Effector memory CD8-positive, alpha-beta T cell (primary cell): ENCODE measurements at regions not wholly inside any gene's neighbourhood (a gene's known extent, or its start where the extent isn't known, plus 50 kb on each side); places are given as distances from the start of the nearest gene placed in this dataset.
A peak's percentile ranks its signal among the peaks of the same experiment; 100 is the strongest.
"Not testable (repeated sequence)": the region's sequence is repeated elsewhere in the genome, so short reads cannot be mapped to it uniquely, and the experiment has no call there.

Source experiments
- ATAC-seq: fragments of 150-1000 bp; cut with Tn5 transposase; replicated peaks from 2 replicates; pipeline ENCODE4 v1.10.0; 2021; ENCODE audit warnings: mild to moderate bottlenecking, moderate library complexity
- DNase-seq, 3 experiments: peaks; one replicate each; pipeline ENCODE4 v3.0.0; 2021
- H3K27ac Mint-ChIP-seq, 2 donors: one replicate each; pipeline ENCODE4 v1.8.0; 2022; ENCODE audit warnings: mild to moderate bottlenecking in 2 of 2, mixed read lengths in 2 of 2, moderate library complexity in 2 of 2
- H3K27me3 Mint-ChIP-seq, 2 donors: one replicate each; pipeline ENCODE4 v1.8.0; 2022; ENCODE audit warnings: mixed read lengths in 2 of 2
- H3K36me3 Mint-ChIP-seq: one replicate; pipeline ENCODE4 v1.8.0; 2022; ENCODE audit warnings: mild to moderate bottlenecking, moderate library complexity, mixed read lengths; ENCODE audit not compliant: insufficient read depth
- H3K4me1 Mint-ChIP-seq, 2 donors: one replicate each; pipeline ENCODE4 v1.8.0; 2022; ENCODE audit warnings: low read depth in 2 of 2, mixed read lengths in 2 of 2
- H3K4me3 Mint-ChIP-seq, 2 donors: one replicate each; pipeline ENCODE4 v1.8.0; 2022; ENCODE audit warnings: mild to moderate bottlenecking in 2 of 2, mixed read lengths in 2 of 2, moderate library complexity in 2 of 2
- H3K9me3 Mint-ChIP-seq, 2 donors: one replicate each; pipeline ENCODE4 v1.8.0; 2022; ENCODE audit warnings: mixed read lengths in 2 of 2

DNA sequence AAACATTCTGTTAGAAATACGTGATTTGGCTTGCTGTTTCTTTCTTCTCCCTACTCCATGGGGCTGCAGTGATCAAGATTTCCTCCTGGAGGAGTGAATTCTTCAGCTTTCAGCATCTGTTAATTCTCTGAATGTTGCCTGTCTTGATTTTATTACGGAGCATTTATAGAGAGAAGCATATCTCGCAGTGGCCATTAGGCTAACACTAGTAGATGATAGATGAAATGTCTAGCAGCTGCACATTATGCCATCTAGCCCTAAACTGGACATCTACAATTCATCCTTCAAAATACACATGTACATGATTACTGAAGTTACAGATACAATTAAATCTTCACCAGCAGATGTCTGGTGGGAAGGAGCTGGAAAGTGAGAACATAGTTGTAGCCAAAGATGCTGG lies 769.8 kb upstream of the NECTIN3 start:
- H3K36me3 Mint-ChIP-seq = no peaks in the 10 kb centered on the region
- H3K27me3 Mint-ChIP-seq = no peaks in the 10 kb centered on the region
- H3K9me3 Mint-ChIP-seq = no peaks in the 10 kb centered on the region
- peaks cover 3% of the 10 kb centered on the region in 2 donors for H3K4me1 Mint-ChIP-seq
- H3K27ac Mint-ChIP-seq = no peak overlapping the region
- DNase-seq (no peak), ATAC-seq (no peak)
- H3K4me3 Mint-ChIP-seq = no peak overlapping the region

DNA sequence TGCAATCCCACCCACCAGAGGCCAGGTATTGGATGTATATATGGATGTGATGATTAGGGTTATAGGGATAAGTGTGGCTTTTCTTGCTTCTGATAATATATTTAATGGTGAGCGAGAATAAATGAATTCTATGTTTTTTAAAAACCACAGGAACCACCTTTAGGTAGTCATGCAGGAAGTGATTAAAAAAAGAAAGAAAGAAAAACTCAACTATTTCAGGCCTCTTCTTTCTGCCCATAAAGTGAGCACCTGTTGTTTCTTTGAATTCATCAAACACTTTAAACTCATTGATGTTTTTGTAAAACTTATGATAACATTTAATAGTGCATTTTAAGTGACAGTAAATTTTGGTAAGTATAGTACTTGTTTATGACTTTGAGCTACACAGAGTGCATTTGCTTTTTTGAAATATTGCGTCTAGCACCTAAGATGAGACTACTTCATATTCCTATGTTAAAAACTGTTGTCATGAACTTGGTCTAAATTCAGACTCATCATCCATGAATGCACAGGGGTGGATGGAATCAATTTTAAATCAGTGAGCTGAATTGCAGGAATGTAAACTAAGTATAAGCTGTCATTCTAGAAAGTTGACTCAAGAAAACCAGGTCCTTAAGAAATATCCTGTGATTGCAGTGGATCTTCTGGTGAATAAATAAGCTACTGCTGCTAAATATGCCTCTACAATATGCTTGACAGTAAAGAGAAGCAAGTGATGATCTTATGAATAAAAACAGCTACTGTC lies 764.4 kb upstream of the NECTIN3 start:
- Mint-ChIP-seq H3K4me1 (peaks cover 5 to 6% of the 10 kb centered on the region in 2 donors), H3K36me3 (no peaks in the 10 kb centered on the region), H3K27ac (no peak overlapping the region), H3K4me3 (no peak overlapping the region), H3K9me3 (no peaks in the 10 kb centered on the region), H3K27me3 (no peaks in the 10 kb centered on the region)
- ATAC-seq (no peak), DNase-seq (no peak)

DNA sequence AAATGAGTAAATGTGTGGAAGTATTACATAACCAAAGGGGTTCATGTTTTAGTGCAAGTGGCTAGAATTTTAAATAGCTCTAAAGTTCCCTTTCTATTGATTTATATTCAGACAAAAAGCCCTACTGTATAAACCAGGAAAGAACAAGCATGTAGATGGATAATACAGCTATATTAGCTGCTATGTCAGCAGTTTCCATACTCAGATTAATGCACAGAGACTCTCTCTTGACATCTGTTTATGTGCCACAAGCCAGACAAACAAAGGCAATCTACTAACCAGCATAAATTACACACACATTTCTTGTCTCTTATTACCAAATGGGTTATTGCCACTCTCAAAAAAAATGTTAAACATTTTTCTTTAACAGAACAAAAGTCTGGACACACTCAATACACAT lies 760.1 kb upstream of the NECTIN3 start:
- no peak for ATAC-seq

DNA sequence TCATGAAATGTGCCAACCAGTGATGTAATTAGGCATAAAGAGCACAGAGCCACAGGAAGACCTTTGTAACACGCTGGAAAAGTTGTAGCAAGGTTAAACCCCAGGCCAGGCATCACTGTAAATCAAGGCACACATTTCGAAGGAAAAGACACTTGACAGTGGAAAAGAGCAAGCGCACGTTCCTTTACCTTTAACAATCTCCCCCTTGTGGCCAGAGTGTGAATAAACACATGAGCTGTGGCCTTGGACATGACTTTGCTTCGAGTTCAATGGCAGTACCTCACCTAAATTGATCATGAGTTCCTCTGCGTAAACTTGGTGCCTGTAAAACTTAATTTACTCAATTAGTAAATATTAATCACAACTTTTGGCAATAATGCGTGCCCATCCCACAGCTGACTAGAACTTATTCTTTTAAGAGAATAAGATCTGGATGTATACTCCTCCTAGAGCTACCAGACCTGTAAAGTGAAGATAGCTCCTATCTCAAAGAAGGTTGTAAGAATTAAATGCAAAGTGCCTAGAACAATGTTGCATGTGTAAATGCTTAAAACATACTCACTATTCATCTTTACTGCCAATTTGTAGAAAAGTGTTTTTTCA lies 757.0 kb upstream of the NECTIN3 start:
- H3K27me3 Mint-ChIP-seq = no peaks in the 10 kb centered on the region
- H3K9me3 Mint-ChIP-seq = no peaks in the 10 kb centered on the region
- H3K36me3 Mint-ChIP-seq = no peaks in the 10 kb centered on the region
- H3K4me3 Mint-ChIP-seq = no peak overlapping the region
- DNase-seq (peak; percentile 41 to 57 (median 52)), ATAC-seq (peak; percentile 82)
- no peak overlapping the region for H3K27ac Mint-ChIP-seq
- peaks cover 0 to 5% of the 10 kb centered on the region in 2 donors for H3K4me1 Mint-ChIP-seq

More for the DNA sequence above, 760.1 kb upstream of the NECTIN3 start:
- Mint-ChIP-seq H3K4me1 (peaks cover 5 to 9% of the 10 kb centered on the region in 2 donors), H3K4me3 (no peak overlapping the region), H3K36me3 (no peaks in the 10 kb centered on the region), H3K27me3 (no peaks in the 10 kb centered on the region), H3K9me3 (no peaks in the 10 kb centered on the region), H3K27ac (no peak overlapping the region)
- no peak for DNase-seq

DNA sequence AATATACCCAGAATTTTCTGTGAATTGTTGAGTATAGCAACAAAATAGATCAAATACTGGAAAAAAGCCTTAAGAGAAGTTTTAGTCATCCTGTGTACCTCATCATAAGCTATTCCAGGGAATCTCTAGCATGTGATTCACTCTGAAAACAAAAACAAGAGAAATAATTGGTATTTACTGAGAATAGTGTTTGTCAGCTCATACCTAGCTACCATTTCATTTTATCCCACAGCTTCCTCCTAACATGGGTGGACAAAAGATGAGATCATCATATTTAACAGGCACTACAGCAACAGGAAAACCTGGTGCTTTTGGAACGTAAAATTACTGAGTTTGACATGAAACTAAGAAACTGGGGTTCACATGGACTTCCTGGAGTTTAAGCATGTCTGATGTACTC lies 753.5 kb upstream of the NECTIN3 start:
- Mint-ChIP-seq H3K4me1 (peaks cover 0 to 5% of the 10 kb centered on the region in 2 donors), H3K27ac (no peak overlapping the region), H3K27me3 (peaks cover 0 to 10% of the 10 kb centered on the region in 2 donors), H3K36me3 (no peaks in the 10 kb centered on the region), H3K4me3 (no peak overlapping the region), H3K9me3 (no peaks in the 10 kb centered on the region)
- DNase-seq (no peak), ATAC-seq (no peak)

DNA sequence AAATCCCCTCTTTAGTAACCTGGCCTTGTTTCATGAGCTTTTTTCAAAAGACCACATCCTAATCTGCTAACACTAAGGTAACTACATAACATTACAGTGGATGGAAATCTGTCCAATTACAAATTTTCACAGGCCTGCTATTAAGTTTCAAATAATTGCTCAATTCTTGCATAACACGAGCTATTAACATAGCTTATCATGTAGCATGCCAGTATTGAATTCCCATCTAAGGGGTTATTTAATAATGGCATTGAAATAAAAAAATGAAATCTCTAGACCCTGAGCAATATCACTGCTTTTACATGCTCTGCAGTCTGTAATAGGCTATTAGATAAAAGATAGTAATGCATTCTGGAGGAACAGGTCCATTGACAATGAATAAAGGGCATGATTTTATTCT lies 748.3 kb upstream of the NECTIN3 start:
- no peaks in the 10 kb centered on the region for H3K36me3 Mint-ChIP-seq
- H3K4me3 Mint-ChIP-seq = no peak overlapping the region
- no peak overlapping the region for H3K27ac Mint-ChIP-seq
- ATAC-seq (no peak), DNase-seq (no peak)
- no peaks in the 10 kb centered on the region for H3K4me1 Mint-ChIP-seq
- H3K9me3 Mint-ChIP-seq = no peaks in the 10 kb centered on the region
- peaks cover 0 to 10% of the 10 kb centered on the region in 2 donors for H3K27me3 Mint-ChIP-seq

DNA sequence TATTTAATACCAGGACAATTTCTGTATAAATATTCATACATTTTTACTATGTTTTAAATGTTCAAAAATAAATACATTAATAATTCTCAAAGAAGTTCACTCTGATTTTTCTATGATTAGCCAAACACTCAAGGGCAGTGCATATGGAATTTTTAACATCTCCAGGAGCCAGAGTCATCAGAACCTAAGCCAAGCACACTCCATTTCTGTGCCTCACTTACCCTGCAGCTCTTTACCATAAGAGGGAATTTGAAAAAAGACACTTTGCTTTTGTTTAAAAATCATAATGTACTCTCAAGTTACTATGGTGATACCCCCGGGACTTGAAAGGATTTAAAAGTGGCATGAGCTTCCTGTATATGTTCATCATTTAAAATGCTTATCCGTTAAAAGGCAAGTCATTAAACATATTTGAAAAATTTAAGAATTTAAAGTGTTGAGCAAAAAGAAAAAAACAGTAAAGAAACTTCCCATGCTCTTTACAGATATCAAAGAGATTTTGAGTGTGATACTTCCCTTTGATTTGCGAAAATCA lies 747.4 kb upstream of the NECTIN3 start:
- H3K36me3 Mint-ChIP-seq = no peaks in the 10 kb centered on the region

DNA sequence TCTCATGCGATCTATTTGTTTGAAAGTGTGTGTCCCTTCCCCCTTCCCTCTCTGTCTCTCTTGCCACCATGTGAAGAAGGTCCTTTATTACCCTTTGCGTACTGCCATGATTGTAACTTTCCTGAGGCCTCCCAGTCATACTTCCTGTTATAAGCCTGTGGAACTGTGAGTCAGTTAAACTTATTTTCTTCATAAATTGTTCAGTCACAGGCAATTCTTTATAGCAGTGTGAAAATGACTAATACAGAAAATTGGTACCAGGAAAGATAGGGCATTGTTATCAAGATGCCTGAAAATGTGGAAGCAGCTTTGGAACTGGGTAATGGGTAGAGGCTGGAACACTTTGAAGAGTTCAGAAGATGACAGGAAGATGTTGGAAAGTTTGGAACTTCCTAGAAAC lies 743.7 kb upstream of the NECTIN3 start:
- ATAC-seq (no peak), DNase-seq (no peak)
- Mint-ChIP-seq H3K9me3 (peaks cover 0 to 2% of the 10 kb centered on the region in 2 donors), H3K27me3 (peaks cover 10 to 14% of the 10 kb centered on the region in 2 donors), H3K27ac (no peak overlapping the region), H3K36me3 (no peaks in the 10 kb centered on the region), H3K4me3 (no peak overlapping the region), H3K4me1 (no peaks in the 10 kb centered on the region)

More for the DNA sequence above, 747.4 kb upstream of the NECTIN3 start:
- Mint-ChIP-seq H3K4me3 (no peak overlapping the region), H3K4me1 (no peaks in the 10 kb centered on the region), H3K27ac (no peak overlapping the region), H3K27me3 (peaks cover 0 to 11% of the 10 kb centered on the region in 2 donors), H3K9me3 (no peaks in the 10 kb centered on the region)
- no peak for ATAC-seq
- no peak for DNase-seq

DNA sequence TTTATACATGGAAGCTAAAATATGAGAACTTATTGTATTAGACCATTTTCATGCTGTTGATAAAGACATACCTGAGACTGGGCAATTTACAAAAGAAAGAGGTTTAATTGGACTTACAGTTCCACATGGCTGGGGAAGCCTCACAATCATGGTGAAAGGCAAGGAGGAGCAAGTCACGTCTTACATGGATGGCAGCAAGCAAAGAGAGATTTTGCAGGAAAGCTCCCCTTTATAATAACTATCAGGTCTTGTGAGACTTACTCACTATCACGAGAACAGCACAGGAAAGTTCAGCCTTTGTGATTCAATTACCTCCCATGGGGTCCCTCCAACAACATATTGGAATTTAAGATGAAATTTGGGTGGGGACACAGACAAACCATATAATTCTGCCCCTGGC lies 740.1 kb upstream of the NECTIN3 start:
- not testable (repeated sequence) for H3K9me3 Mint-ChIP-seq, H3K4me1 Mint-ChIP-seq, H3K27ac Mint-ChIP-seq, DNase-seq, H3K36me3 Mint-ChIP-seq, H3K4me3 Mint-ChIP-seq, ATAC-seq
- H3K27me3 Mint-ChIP-seq = peaks cover 13 to 18% of the 10 kb centered on the region in 2 donors

DNA sequence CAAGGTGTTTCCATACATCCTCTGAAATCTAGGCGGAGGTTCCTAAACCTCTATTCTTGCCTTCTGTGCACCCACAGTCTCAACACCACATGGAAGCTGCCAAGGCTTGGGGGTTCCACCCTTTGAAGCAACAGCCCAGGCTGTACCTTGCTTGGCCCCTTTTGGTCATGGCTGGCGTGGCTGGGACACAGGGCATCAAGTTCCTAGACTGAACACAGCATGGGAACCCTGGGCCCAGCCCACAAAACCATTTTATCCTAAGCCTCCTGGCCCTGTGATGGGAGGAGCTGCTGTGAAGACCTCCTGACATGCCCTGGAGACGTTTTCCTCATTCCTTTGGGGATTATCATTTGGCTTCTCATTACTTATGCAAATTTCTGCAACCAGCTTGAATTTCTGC lies 739.0 kb upstream of the NECTIN3 start:
- ATAC-seq (no peak), DNase-seq (no peak)
- Mint-ChIP-seq H3K4me1 (no peaks in the 10 kb centered on the region), H3K9me3 (peaks cover 0 to 5% of the 10 kb centered on the region in 2 donors), H3K36me3 (no peaks in the 10 kb centered on the region), H3K4me3 (no peak overlapping the region), H3K27me3 (peaks cover 18 to 22% of the 10 kb centered on the region in 2 donors), H3K27ac (no peak overlapping the region)

DNA sequence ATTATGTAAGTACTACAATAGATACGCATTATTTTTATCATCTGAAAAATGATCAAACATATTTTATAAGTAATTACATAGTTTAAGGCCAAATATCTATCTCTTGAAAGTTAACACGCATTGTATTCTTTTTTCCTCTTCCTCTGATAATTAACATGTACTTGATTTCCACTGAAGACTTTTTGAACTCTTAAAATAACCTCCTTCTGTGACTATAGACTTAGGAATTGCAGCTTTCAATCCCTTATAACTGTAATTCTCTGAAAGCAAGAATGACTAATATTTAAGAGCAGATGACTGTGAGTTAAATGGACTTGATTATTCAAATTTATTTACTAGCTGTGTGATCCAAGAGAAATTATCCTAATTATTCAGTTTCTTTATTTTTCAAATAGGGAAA lies 730.6 kb upstream of the NECTIN3 start:
- H3K27ac Mint-ChIP-seq = no peak overlapping the region
- no peaks in the 10 kb centered on the region for H3K4me1 Mint-ChIP-seq
- ATAC-seq (no peak), DNase-seq (no peak)
- no peaks in the 10 kb centered on the region for H3K36me3 Mint-ChIP-seq
- no peaks in the 10 kb centered on the region for H3K9me3 Mint-ChIP-seq
- H3K27me3 Mint-ChIP-seq = peaks cover 0 to 18% of the 10 kb centered on the region in 2 donors
- H3K4me3 Mint-ChIP-seq = no peak overlapping the region

DNA sequence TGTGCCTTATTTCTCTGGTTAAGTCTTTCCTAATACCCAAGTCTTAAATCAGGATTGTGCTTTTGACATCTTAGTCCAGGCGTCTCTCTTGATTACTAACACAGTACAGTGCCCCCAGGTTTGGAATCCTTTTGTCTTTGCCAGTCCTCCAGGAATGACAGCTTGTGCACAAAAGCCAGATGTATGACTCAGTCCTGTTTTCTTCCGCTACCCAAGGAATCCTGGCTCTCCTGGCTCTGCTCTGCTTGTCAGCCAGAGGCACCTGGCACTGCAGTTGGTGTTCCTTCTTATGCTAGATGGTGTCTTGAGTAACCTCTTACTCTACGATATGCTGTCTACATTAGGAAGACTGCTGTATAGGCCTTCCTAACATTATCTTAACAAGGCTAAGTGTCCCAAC lies 728.2 kb upstream of the NECTIN3 start:
- DNase-seq = no peak
- no peaks in the 10 kb centered on the region for H3K9me3 Mint-ChIP-seq
- H3K4me3 Mint-ChIP-seq = no peak overlapping the region
- no peaks in the 10 kb centered on the region for H3K4me1 Mint-ChIP-seq
- H3K36me3 Mint-ChIP-seq = no peaks in the 10 kb centered on the region
- ATAC-seq = no peak
- no peak overlapping the region for H3K27ac Mint-ChIP-seq
- peaks cover 0 to 2% of the 10 kb centered on the region in 2 donors for H3K27me3 Mint-ChIP-seq

DNA sequence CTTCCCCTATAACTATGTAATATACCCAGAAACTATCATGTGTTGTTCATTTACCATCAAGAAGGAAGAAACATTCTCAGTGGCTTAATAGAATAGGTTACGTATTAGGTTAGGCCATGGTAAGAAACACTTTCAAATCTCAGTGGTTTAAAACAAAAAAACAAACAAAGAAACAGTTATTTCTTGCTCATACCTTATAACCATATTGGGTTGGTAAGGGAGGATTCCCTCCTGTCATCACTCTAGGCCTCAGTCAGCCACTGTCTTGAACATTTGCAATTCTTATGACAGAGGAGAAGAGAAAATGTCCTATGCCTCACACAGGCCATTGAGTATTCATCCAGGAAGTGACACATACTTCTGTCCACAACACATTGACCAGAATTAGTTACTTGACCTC lies 727.7 kb upstream of the NECTIN3 start:
- Mint-ChIP-seq H3K4me1 (no peaks in the 10 kb centered on the region), H3K9me3 (no peaks in the 10 kb centered on the region), H3K4me3 (no peak overlapping the region), H3K36me3 (no peaks in the 10 kb centered on the region), H3K27ac (no peak overlapping the region), H3K27me3 (no peaks in the 10 kb centered on the region)
- ATAC-seq = no peak
- no peak for DNase-seq

DNA sequence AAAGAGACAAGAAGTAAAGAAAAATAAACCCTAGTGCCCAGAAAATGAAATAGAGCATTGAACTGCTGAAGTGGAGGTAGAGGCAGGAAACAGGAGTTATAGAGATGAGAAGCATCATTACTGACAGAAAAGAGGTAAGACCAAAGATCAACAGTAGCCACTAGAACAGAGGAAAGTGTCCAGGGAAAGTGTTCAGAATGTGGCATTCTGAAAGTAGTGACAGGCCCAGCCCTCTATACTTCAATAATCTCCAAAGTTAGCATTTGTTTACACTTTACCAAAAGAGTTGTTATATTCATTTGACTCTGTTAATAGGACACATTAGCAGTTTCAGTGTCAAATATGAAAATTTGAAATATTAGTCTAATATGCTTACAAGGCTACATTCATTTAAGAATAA lies 727.1 kb upstream of the NECTIN3 start:
- ATAC-seq (no peak), DNase-seq (no peak)
- no peaks in the 10 kb centered on the region for H3K4me1 Mint-ChIP-seq
- no peak overlapping the region for H3K4me3 Mint-ChIP-seq
- no peak overlapping the region for H3K27ac Mint-ChIP-seq
- no peaks in the 10 kb centered on the region for H3K9me3 Mint-ChIP-seq
- no peaks in the 10 kb centered on the region for H3K36me3 Mint-ChIP-seq
- no peaks in the 10 kb centered on the region for H3K27me3 Mint-ChIP-seq
